Upper lobe of left lung (tissue), 6 donors: ENCODE measurements at regions not wholly inside any gene's neighbourhood (a gene's known extent, or its start where the extent isn't known, plus 50 kb on each side); places are given as distances from the start of the nearest gene placed in this dataset.

Source experiments
- ATAC-seq, 2 donors: fragments of 200-7000 bp; cut with Tn5 transposase; one replicate each; pipeline ENCODE4 v1.9.1; 2022; ENCODE audit warnings: mild to moderate bottlenecking in 2 of 2, moderate library complexity in 2 of 2; ENCODE audit not compliant: low FRiP score in 2 of 2
- DNase-seq, 2 donors: peaks; one replicate each; pipeline ENCODE4 v3.0.0-alpha.2; 2019 to 2020
- H3K27ac ChIP-seq, 4 donors: fragments of 200-600 bp; sonication (generic); one replicate each; pipeline ENCODE4 v1.5.1; 2016 to 2019
- H3K27me3 ChIP-seq, 4 donors: fragments of 200-600 bp; sonication (generic); one replicate each; pipeline ENCODE4 v1.5.1; 2017 to 2019
- H3K36me3 ChIP-seq, 4 donors: fragments of 200-600 bp; sonication (generic); one replicate each; pipeline ENCODE4 v1.5.1; 2016 to 2019
- H3K4me1 ChIP-seq, 4 donors: fragments of 200-600 bp; sonication (generic); one replicate each; pipeline ENCODE4 v1.5.1; 2018 to 2019
- H3K4me3 ChIP-seq, 4 donors: fragments of 200-600 bp; sonication (generic); one replicate each; pipeline ENCODE4 v1.5.1; 2017 to 2019; ENCODE audit warnings: mild to moderate bottlenecking in 2 of 4, moderate library complexity in 1 of 4
- H3K9me3 ChIP-seq, 4 donors: fragments of 200-600 bp; sonication (generic); one replicate each; pipeline ENCODE4 v1.5.1; 2018 to 2019
- CTCF ChIP-seq, 6 experiments: fragments of 450-650 bp in 4 of 6; fragments of 200-600 bp in 2 of 6; sonication (generic) in 2 of 6; IDR thresholded peaks; one replicate each; pipeline ENCODE4 v1.5.1; 2016 to 2019; ENCODE audit warnings: antibody characterized with exemption in 6 of 6
- EP300 ChIP-seq, 4 donors: sonication (generic); formaldehyde crosslinking; IDR thresholded peaks; one replicate each; pipeline ENCODE4 v1.5.1; 2017; ENCODE audit warnings: antibody characterized with exemption in 4 of 4, control low read depth in 2 of 4
- POLR2A ChIP-seq, 4 donors: fragments of 450-650 bp; IDR thresholded peaks; one replicate each; pipeline ENCODE4 v1.5.1; 2016 to 2017; ENCODE audit warnings: antibody characterized with exemption in 4 of 4, mild to moderate bottlenecking in 2 of 4
- POLR2AphosphoS5 ChIP-seq, 2 donors: sonication (generic); formaldehyde crosslinking; IDR thresholded peaks; one replicate each; pipeline ENCODE4 v1.5.1; 2017; ENCODE audit warnings: antibody characterized with exemption in 2 of 2
- WGBS, 2 donors: methylation state at CpG; one replicate each; pipeline ENCODE4 v1.1.5; 2017 to 2018; 5-methylcytosine and 5-hydroxymethylcytosine counted together
- donor health status: DM: no; HTN: no; CAD: no; lungs with moderate emphysema.
- donor health status: DM: no; HTN: yes; CAD: no; lungs with severe emphysema.

GRCh38 chr14:101124815-101125214 lies 221.3 kb upstream of the RTL1 start:
- ATAC-seq (no peak), DNase-seq (no peak)
- 90 to 94% methylated on average over 9 to 11 of the region's 11 CpGs for WGBS, 2 donors
- Histone ChIP-seq H3K27me3 (no peaks in the 10 kb centered on the region), H3K36me3 (no peaks in the 10 kb centered on the region), H3K4me3 (no peak overlapping the region), H3K4me1 (no peaks in the 10 kb centered on the region), H3K9me3 (no peaks in the 10 kb centered on the region), H3K27ac (no peak overlapping the region)
- TF ChIP-seq POLR2AphosphoS5 (IDR thresholded peaks at IDR 0.05) = no peak
- no peak for TF ChIP-seq CTCF (IDR thresholded peaks at IDR 0.05)
- TF ChIP-seq POLR2A (IDR thresholded peaks at IDR 0.05) = no peak
- no peak for TF ChIP-seq EP300 (IDR thresholded peaks at IDR 0.05)

- DNase-seq = no peak
- ATAC-seq = no peak
- H3K27me3 ChIP-seq = no peaks in the 10 kb centered on the region
- WGBS, 2 donors = 88 to 90% methylated on average over 10 of the region's 10 CpGs
- no peaks in the 10 kb centered on the region for H3K36me3 ChIP-seq
- TF ChIP-seq EP300 (IDR thresholded peaks at IDR 0.05) (no peak), CTCF (IDR thresholded peaks at IDR 0.05) (no peak), POLR2AphosphoS5 (IDR thresholded peaks at IDR 0.05) (no peak), POLR2A (IDR thresholded peaks at IDR 0.05) (no peak)
- no peaks in the 10 kb centered on the region for H3K9me3 ChIP-seq
- no peak overlapping the region for H3K4me3 ChIP-seq
- no peaks in the 10 kb centered on the region for H3K4me1 ChIP-seq
- no peak overlapping the region for H3K27ac ChIP-seq
These were observed 221.8 kb upstream of the RTL1 start for GRCh38 chr14:101125313-101125712.

GRCh38 chr14:101125719-101126651 lies 222.5 kb upstream of the RTL1 start:
- TF ChIP-seq EP300 (IDR thresholded peaks at IDR 0.05) = no peak
- TF ChIP-seq POLR2AphosphoS5 (IDR thresholded peaks at IDR 0.05) = no peak
- no peak for TF ChIP-seq POLR2A (IDR thresholded peaks at IDR 0.05)
- TF ChIP-seq CTCF (IDR thresholded peaks at IDR 0.05) = no peak
- H3K27me3 ChIP-seq = no peaks in the 10 kb centered on the region
- no peak overlapping the region for H3K4me3 ChIP-seq
- no peak for DNase-seq
- H3K9me3 ChIP-seq = no peaks in the 10 kb centered on the region
- H3K36me3 ChIP-seq = no peaks in the 10 kb centered on the region
- no peaks in the 10 kb centered on the region for H3K4me1 ChIP-seq
- WGBS, 2 donors = 86 to 89% methylated on average over 23 to 37 of the region's 37 CpGs
- ATAC-seq = no peak
- H3K27ac ChIP-seq = no peak overlapping the region

GRCh38 chr14:101126731-101127130 lies 223.2 kb upstream of the RTL1 start:
- DNase-seq = no peak
- WGBS, 2 donors = 85% methylated on average over 4 of the region's 4 CpGs; no CpG with 5 or more reads in 1 of the 2 donors
- no peaks in the 10 kb centered on the region for H3K27me3 ChIP-seq
- H3K4me1 ChIP-seq = no peaks in the 10 kb centered on the region
- TF ChIP-seq POLR2A (IDR thresholded peaks at IDR 0.05) = no peak
- TF ChIP-seq POLR2AphosphoS5 (IDR thresholded peaks at IDR 0.05) = no peak
- no peak for TF ChIP-seq EP300 (IDR thresholded peaks at IDR 0.05)
- no peak for TF ChIP-seq CTCF (IDR thresholded peaks at IDR 0.05)
- ATAC-seq = no peak
- H3K9me3 ChIP-seq = no peaks in the 10 kb centered on the region
- H3K36me3 ChIP-seq = no peaks in the 10 kb centered on the region
- no peak overlapping the region for H3K4me3 ChIP-seq
- no peak overlapping the region for H3K27ac ChIP-seq

- TF ChIP-seq POLR2AphosphoS5 (IDR thresholded peaks at IDR 0.05) (no peak), POLR2A (IDR thresholded peaks at IDR 0.05) (no peak), CTCF (IDR thresholded peaks at IDR 0.05) (no peak), EP300 (IDR thresholded peaks at IDR 0.05) (no peak)
- ATAC-seq = no peak
- no peaks in the 10 kb centered on the region for H3K9me3 ChIP-seq
- no peak overlapping the region for H3K4me3 ChIP-seq
- no peak overlapping the region for H3K27ac ChIP-seq
- H3K27me3 ChIP-seq = no peaks in the 10 kb centered on the region
- 77 to 82% methylated on average over 12 of the region's 12 CpGs for WGBS, 2 donors
- no peaks in the 10 kb centered on the region for H3K4me1 ChIP-seq
- DNase-seq = no peak
- H3K36me3 ChIP-seq = no peaks in the 10 kb centered on the region
These were observed 223.7 kb upstream of the RTL1 start for GRCh38 chr14:101127224-101127623.
